A673 (cell line): ENCODE measurements at regions not wholly inside any gene's neighbourhood (a gene's known extent, or its start where the extent isn't known, plus 50 kb on each side); places are given as distances from the start of the nearest gene placed in this dataset.
A peak's percentile ranks its signal among the peaks of the same experiment; 100 is the strongest.

Source experiments
- BruUV-seq: library from RNA; stranded (reverse); fragments of 400-500 nt; replicated peaks from 2 replicates; lab custom pipeline; 2021; lab: Mats Ljungman, UMichigan
- CTCF ChIA-PET: fragments of 300-600 bp; sonication (Branson Sonifier 250); formaldehyde crosslinking; loops from one replicate; lab custom pipeline; 2022; ENCODE audit warnings: antibody characterized with exemption; lab: Charles Lee
- POLR2A ChIA-PET: fragments of 300-600 bp; sonication (Branson Sonifier 250); formaldehyde crosslinking; loops from one replicate; lab custom pipeline; 2022; ENCODE audit warnings: antibody characterized with exemption; ENCODE audit not compliant: low non-redundant PET; lab: Charles Lee
- DNase-seq: peaks from one replicate; pipeline ENCODE4 v3.0.0-alpha.2; 2015; ENCODE audit warnings: low spot score
- H3K27ac ChIP-seq: fragments of 200-600 bp; sonication (generic); 2 replicates; pipeline ENCODE4 v1.5.1; 2016; ENCODE audit warnings: mixed run types, low read depth, mild to moderate bottlenecking, mixed read lengths, antibody characterized with exemption, low read length; ENCODE audit not compliant: poor library complexity, severe bottlenecking
- H3K27me3 ChIP-seq: fragments of 200-600 bp; sonication (generic); replicated peaks from 2 replicates; pipeline ENCODE4 v1.6.1; 2017; ENCODE audit warnings: mixed run types, low read depth, mild to moderate bottlenecking, mixed read lengths, antibody characterized with exemption, low read length; ENCODE audit not compliant: insufficient read depth, poor library complexity
- H3K36me3 ChIP-seq: fragments of 200-600 bp; sonication (generic); 2 replicates; pipeline ENCODE4 v1.6.1; 2016; ENCODE audit warnings: mixed run types, mild to moderate bottlenecking, mixed read lengths, antibody characterized with exemption, low read length; ENCODE audit not compliant: insufficient read depth, poor library complexity, severe bottlenecking
- H3K4me1 ChIP-seq: fragments of 200-600 bp; sonication (generic); 2 replicates; pipeline ENCODE4 v1.6.1; 2017; ENCODE audit warnings: mixed run types, mild to moderate bottlenecking, mixed read lengths, antibody characterized with exemption, low read length; ENCODE audit not compliant: insufficient read depth, poor library complexity, severe bottlenecking
- H3K4me3 ChIP-seq: fragments of 200-600 bp; sonication (generic); 2 replicates; pipeline ENCODE4 v1.5.1; 2016; ENCODE audit warnings: low read depth, mixed run types, mild to moderate bottlenecking, mixed read lengths, low read length; ENCODE audit not compliant: poor library complexity, severe bottlenecking
- H3K9me3 ChIP-seq: fragments of 200-600 bp; sonication (generic); 2 replicates; pipeline ENCODE4 v1.6.1; 2016; ENCODE audit warnings: mixed run types, low read depth, mild to moderate bottlenecking, mixed read lengths, antibody characterized with exemption, low read length; ENCODE audit not compliant: poor library complexity, severe bottlenecking
- CTCF ChIP-seq: fragments of 300-800, 200-600 bp; sonication (generic); conservative IDR thresholded peaks from 2 replicates; pipeline ENCODE4 v1.5.1; 2017; ENCODE audit warnings: low read depth, mild to moderate bottlenecking, antibody characterized with exemption, low read length, moderate library complexity, mixed read lengths
- EZH2 ChIP-seq: fragments of 200-600 bp; sonication (generic); IDR thresholded peaks from 2 replicates; pipeline ENCODE4 v1.6.1; 2017; ENCODE audit warnings: borderline replicate concordance, low read depth, mild to moderate bottlenecking, mixed read lengths, antibody characterized with exemption, low read length; ENCODE audit not compliant: poor library complexity, severe bottlenecking
- intact Hi-C: fragments of 100-400 bp; cut with micrococcal nuclease; formaldehyde crosslinking; loops from one replicate; pipeline ENCODE4 v1.10.0; 2022; ENCODE audit not compliant: unreplicated experiment

- no peaks in the 10 kb centered on the region for H3K36me3 ChIP-seq
- BruUV-seq: no TSS peak
- DNase-seq: peak; percentile 75
- no peak for TF ChIP-seq EZH2
- peak; percentile 24; the same call in 1 of the 2 replicates for TF ChIP-seq CTCF
- no peaks in the 10 kb centered on the region for H3K9me3 ChIP-seq
- H3K27me3 ChIP-seq: peaks cover 66% of the 10 kb centered on the region
- ChIA-PET CTCF (no interaction called here), POLR2A (no interaction called here)
- intact Hi-C loops: no loop called here
- no peaks in the 10 kb centered on the region for H3K4me1 ChIP-seq
- no peak overlapping the region for H3K4me3 ChIP-seq
- H3K27ac ChIP-seq: no peak overlapping the region
These were observed 140.6 kb upstream of the PRR20G start for GRCh38 chr3:127428344-127428997.

- Histone ChIP-seq H3K9me3 (no peaks in the 10 kb centered on the region), H3K27ac (no peak overlapping the region), H3K36me3 (no peaks in the 10 kb centered on the region), H3K4me1 (no peaks in the 10 kb centered on the region), H3K27me3 (peaks cover 67% of the 10 kb centered on the region), H3K4me3 (no peak overlapping the region)
- TF ChIP-seq EZH2: no peak
- no peak for TF ChIP-seq CTCF
- CTCF ChIA-PET: no interaction called here
- DNase-seq: no peak
- POLR2A ChIA-PET: interaction anchor here (0.5 kb wide), 1 partner anchor 146 kb away, joined by 4 read pairs; no protein-coding TSS in a partner anchor
- intact Hi-C loops: no loop called here
- no TSS peak for BruUV-seq
These were observed 139.8 kb upstream of the PRR20G start for GRCh38 chr3:127427666-127428065.

GRCh38 chr3:127427156-127427555, 139.3 kb upstream of the PRR20G start:
- Histone ChIP-seq H3K27me3 (peaks cover 69% of the 10 kb centered on the region), H3K4me1 (no peaks in the 10 kb centered on the region), H3K27ac (no peak overlapping the region), H3K36me3 (no peaks in the 10 kb centered on the region), H3K9me3 (no peaks in the 10 kb centered on the region), H3K4me3 (no peak overlapping the region)
- CTCF ChIA-PET: no interaction called here
- no peak for DNase-seq
- TF ChIP-seq EZH2: no peak
- TF ChIP-seq CTCF: no peak
- no TSS peak for BruUV-seq
- intact Hi-C loops: no loop called here
- POLR2A ChIA-PET: interaction anchor here (0.5 kb wide), 2 partner anchors 146 to 257 kb away, joined by 4 to 5 read pairs; no protein-coding TSS in a partner anchor
